Neural cell (in vitro differentiated cells): ENCODE measurements at regions not wholly inside any gene's neighbourhood (a gene's known extent, or its start where the extent isn't known, plus 50 kb on each side); places are given as distances from the start of the nearest gene placed in this dataset.

ENCODE experiments used
- H2AFZ ChIP-seq: fragments of 200-600, 300-800 bp; sonication (generic), shearing (Covaris generic); 2 replicates; pipeline ENCODE4 v1.6.0; 2014; ENCODE audit warnings: low read depth, mild to moderate bottlenecking, antibody characterized with exemption, low read length, moderate library complexity
- H3F3A ChIP-seq: fragments of 200-600 bp; shearing (Covaris generic); 2 replicates; pipeline ENCODE4 v1.6.1; 2016; ENCODE audit warnings: mild to moderate bottlenecking, moderate library complexity, mixed read lengths, antibody characterized with exemption, low read length; ENCODE audit not compliant: insufficient read depth, poor library complexity, severe bottlenecking
- H3K27ac ChIP-seq: fragments of 200-600, 300-800 bp; sonication (generic), shearing (Covaris generic); 2 replicates; pipeline ENCODE4 v1.5.1; 2014; ENCODE audit warnings: mild to moderate bottlenecking, low read length, moderate library complexity
- H3K27me3 ChIP-seq: fragments of 300-800, 200-600 bp; sonication (generic), shearing (Covaris generic); 2 replicates; pipeline ENCODE4 v1.6.0; 2014; ENCODE audit warnings: mild to moderate bottlenecking, low read depth, low read length, moderate library complexity; ENCODE audit not compliant: insufficient read depth
- H3K36me3 ChIP-seq: fragments of 300-800, 200-600 bp; sonication (generic), shearing (Covaris generic); 2 replicates; pipeline ENCODE4 v1.5.1; 2014; ENCODE audit warnings: mild to moderate bottlenecking, antibody characterized with exemption, low read length, moderate library complexity; ENCODE audit not compliant: insufficient read depth
- H3K4me2 ChIP-seq: fragments of 300-800, 200-600 bp; sonication (generic), shearing (Covaris generic); 2 replicates; pipeline ENCODE4 v1.6.0; 2014; ENCODE audit warnings: mild to moderate bottlenecking, low read length
- H3K4me3 ChIP-seq: fragments of 300-800, 200-600 bp; sonication (generic), shearing (Covaris generic); 2 replicates; pipeline ENCODE4 v1.5.1; 2014; ENCODE audit warnings: mild to moderate bottlenecking, low read length, moderate library complexity
- H3K79me2 ChIP-seq: fragments of 200-600 bp; shearing (Covaris generic); replicated peaks from 2 replicates; pipeline ENCODE4 v1.6.0; 2014; ENCODE audit warnings: mild to moderate bottlenecking, low read length, moderate library complexity; ENCODE audit not compliant: insufficient read depth
- H3K9ac ChIP-seq: fragments of 300-800, 200-600 bp; sonication (generic), shearing (Covaris generic); 2 replicates; pipeline ENCODE4 v1.6.1; 2016; ENCODE audit warnings: mild to moderate bottlenecking, low read length, mixed read lengths
- H3K9me2 ChIP-seq: fragments of 200-600 bp; shearing (Covaris generic); 2 replicates; pipeline ENCODE4 v1.6.1; 2016; ENCODE audit warnings: mild to moderate bottlenecking, low read length, mixed read lengths; ENCODE audit not compliant: insufficient read depth
- H3K9me3 ChIP-seq: fragments of 200-600, 300-800 bp; sonication (generic), shearing (Covaris generic); 2 replicates; pipeline ENCODE4 v1.6.1; 2016; ENCODE audit warnings: mild to moderate bottlenecking, mixed run types, low read length, moderate library complexity, mixed read lengths
- H4K20me1 ChIP-seq: fragments of 200-600 bp; shearing (Covaris generic); 2 replicates; pipeline ENCODE4 v1.6.1; 2016; ENCODE audit warnings: mild to moderate bottlenecking, mixed run types; ENCODE audit not compliant: insufficient read depth
- EP300 ChIP-seq: fragments of 450-650 bp; conservative IDR thresholded peaks from 2 replicates; pipeline ENCODE4 v1.6.1; 2014; ENCODE audit warnings: antibody characterized with exemption, mild to moderate bottlenecking, moderate library complexity; ENCODE audit not compliant: poor library complexity, severe bottlenecking
- EZH2 ChIP-seq: fragments of 200-600, 300-800 bp; shearing (Covaris generic), sonication (generic); IDR thresholded peaks from 2 replicates; pipeline ENCODE4 v1.6.1; 2014; ENCODE audit warnings: antibody characterized with exemption, low read length, borderline replicate concordance, mild to moderate bottlenecking; ENCODE audit not compliant: insufficient read depth, poor library complexity, severe bottlenecking
- MXI1 ChIP-seq: fragments of 450-650 bp; conservative IDR thresholded peaks from 2 replicates; pipeline ENCODE4 v1.6.1; 2014; ENCODE audit warnings: antibody characterized with exemption, mild to moderate bottlenecking; ENCODE audit not compliant: poor library complexity, severe bottlenecking
- POLR2AphosphoS5 ChIP-seq: IDR thresholded peaks from 2 replicates; pipeline ENCODE4 v1.6.1; 2012
- RAD21 ChIP-seq: fragments of 450-650 bp; conservative IDR thresholded peaks from 2 replicates; pipeline ENCODE4 v1.6.1; 2014; ENCODE audit warnings: antibody characterized with exemption, mild to moderate bottlenecking, moderate library complexity
- SMC3 ChIP-seq: fragments of 450-650 bp; conservative IDR thresholded peaks from 2 replicates; pipeline ENCODE4 v1.6.1; 2014; ENCODE audit warnings: antibody characterized with exemption, mild to moderate bottlenecking, moderate library complexity; ENCODE audit not compliant: poor library complexity
- TAF1 ChIP-seq: IDR thresholded peaks from 2 replicates; pipeline ENCODE4 v1.6.1; 2012; ENCODE audit warnings: low read depth
- TF ChIP-seq, protein P1 (sequence below): IDR thresholded peaks from 2 replicates; pipeline ENCODE4 v1.6.1; 2012; ENCODE audit warnings: borderline replicate concordance
- TF ChIP-seq, protein P2 (sequence below): fragments of 450-650 bp; IDR thresholded peaks from 2 replicates; pipeline ENCODE4 v1.5.1; 2014; ENCODE audit warnings: antibody characterized with exemption, mild to moderate bottlenecking, moderate library complexity; ENCODE audit not compliant: poor library complexity, severe bottlenecking

DNA sequence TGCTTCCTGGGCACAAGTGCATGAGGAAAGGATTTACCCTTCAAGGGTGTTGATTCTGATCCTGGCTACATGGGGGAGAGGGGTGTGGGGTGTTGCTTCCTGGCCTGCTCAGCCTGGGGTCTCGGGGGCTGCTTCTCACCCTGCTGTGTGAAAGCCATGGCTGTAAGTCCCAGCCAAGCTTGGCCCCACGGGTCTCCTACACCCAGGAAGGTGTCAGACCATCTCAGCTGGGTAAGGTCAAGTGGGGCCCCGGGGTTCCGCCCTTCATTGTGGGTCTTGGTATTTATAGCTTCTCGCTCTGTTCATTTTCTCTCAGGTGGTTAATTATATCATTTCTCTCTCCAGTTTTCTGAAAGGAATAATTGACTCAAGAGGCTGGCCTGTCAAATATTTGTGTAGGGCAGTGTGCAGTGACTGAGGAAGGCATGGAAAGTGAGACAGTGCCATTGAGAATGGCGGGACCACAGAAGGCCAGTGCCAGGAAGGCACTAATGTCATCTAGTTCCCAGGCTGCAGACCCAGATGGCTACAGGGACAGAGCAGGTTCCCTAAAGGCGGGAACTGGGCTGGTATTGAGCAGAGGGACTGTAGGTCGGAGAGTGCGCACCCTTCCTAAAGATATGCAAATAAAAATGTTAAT lies 126.0 kb downstream of the FOXD1 start:
- H3K27me3 ChIP-seq = no peaks in the 10 kb centered on the region
- H3K79me2 ChIP-seq = no peaks in the 10 kb centered on the region
- H2AFZ ChIP-seq = no peak overlapping the region
- no peaks in the 10 kb centered on the region for H3F3A ChIP-seq
- no peaks in the 10 kb centered on the region for H3K9me3 ChIP-seq
- no peaks in the 10 kb centered on the region for H4K20me1 ChIP-seq
- H3K9me2 ChIP-seq = no peaks in the 10 kb centered on the region
- H3K9ac ChIP-seq = no peak overlapping the region
- no peak for TF ChIP-seq EZH2
- H3K27ac ChIP-seq = no peak overlapping the region
- no peak overlapping the region for H3K4me2 ChIP-seq
- no peaks in the 10 kb centered on the region for H3K36me3 ChIP-seq
- H3K4me3 ChIP-seq = no peak overlapping the region

DNA sequence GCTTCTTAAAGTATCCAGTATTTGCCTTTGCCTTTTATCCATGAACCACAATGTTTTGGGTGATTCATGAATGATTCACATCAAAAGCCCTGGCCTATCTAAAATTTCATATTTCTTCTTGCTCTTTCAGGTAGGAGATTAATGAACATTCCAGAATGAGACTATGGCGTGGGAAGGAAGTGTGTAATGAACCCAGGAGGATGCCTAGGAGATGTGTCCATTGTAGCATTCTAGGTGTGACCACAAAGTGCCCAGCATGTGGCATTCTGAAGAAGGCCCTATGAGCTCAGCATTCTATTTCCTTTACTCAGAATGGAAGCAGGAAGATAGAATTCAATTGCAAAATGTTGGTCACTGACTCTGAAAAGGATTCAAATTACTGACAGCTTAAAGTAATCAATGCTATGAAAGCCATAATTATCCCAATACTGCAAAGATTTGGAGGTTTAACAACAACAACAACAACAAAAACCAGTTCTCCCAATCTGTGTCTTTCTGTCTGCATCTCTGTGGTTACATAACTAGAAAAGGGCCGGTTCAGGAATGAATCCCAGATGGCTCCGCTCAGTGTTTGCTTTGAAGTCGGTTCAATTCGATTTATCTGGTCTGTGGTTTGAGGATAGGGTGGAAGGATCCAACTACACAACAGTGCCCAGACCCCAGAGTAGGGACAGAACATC lies 126.7 kb downstream of the FOXD1 start:
- H3K79me2 ChIP-seq = no peaks in the 10 kb centered on the region
- H2AFZ ChIP-seq = no peak overlapping the region
- H3K4me3 ChIP-seq = no peak overlapping the region
- no peak for TF ChIP-seq EZH2
- no peak for TF ChIP-seq TAF1
- TF ChIP-seq POLR2AphosphoS5 = no peak
- TF ChIP-seq MXI1 = no peak
- TF ChIP-seq SMC3 = no peak
- TF ChIP-seq EP300 = no peak
- TF ChIP-seq, protein P1, sequence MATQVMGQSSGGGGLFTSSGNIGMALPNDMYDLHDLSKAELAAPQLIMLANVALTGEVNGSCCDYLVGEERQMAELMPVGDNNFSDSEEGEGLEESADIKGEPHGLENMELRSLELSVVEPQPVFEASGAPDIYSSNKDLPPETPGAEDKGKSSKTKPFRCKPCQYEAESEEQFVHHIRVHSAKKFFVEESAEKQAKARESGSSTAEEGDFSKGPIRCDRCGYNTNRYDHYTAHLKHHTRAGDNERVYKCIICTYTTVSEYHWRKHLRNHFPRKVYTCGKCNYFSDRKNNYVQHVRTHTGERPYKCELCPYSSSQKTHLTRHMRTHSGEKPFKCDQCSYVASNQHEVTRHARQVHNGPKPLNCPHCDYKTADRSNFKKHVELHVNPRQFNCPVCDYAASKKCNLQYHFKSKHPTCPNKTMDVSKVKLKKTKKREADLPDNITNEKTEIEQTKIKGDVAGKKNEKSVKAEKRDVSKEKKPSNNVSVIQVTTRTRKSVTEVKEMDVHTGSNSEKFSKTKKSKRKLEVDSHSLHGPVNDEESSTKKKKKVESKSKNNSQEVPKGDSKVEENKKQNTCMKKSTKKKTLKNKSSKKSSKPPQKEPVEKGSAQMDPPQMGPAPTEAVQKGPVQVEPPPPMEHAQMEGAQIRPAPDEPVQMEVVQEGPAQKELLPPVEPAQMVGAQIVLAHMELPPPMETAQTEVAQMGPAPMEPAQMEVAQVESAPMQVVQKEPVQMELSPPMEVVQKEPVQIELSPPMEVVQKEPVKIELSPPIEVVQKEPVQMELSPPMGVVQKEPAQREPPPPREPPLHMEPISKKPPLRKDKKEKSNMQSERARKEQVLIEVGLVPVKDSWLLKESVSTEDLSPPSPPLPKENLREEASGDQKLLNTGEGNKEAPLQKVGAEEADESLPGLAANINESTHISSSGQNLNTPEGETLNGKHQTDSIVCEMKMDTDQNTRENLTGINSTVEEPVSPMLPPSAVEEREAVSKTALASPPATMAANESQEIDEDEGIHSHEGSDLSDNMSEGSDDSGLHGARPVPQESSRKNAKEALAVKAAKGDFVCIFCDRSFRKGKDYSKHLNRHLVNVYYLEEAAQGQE = no peak
- TF ChIP-seq, protein P2, sequence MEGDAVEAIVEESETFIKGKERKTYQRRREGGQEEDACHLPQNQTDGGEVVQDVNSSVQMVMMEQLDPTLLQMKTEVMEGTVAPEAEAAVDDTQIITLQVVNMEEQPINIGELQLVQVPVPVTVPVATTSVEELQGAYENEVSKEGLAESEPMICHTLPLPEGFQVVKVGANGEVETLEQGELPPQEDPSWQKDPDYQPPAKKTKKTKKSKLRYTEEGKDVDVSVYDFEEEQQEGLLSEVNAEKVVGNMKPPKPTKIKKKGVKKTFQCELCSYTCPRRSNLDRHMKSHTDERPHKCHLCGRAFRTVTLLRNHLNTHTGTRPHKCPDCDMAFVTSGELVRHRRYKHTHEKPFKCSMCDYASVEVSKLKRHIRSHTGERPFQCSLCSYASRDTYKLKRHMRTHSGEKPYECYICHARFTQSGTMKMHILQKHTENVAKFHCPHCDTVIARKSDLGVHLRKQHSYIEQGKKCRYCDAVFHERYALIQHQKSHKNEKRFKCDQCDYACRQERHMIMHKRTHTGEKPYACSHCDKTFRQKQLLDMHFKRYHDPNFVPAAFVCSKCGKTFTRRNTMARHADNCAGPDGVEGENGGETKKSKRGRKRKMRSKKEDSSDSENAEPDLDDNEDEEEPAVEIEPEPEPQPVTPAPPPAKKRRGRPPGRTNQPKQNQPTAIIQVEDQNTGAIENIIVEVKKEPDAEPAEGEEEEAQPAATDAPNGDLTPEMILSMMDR = no peak
- no peaks in the 10 kb centered on the region for H3F3A ChIP-seq
- no peaks in the 10 kb centered on the region for H3K9me2 ChIP-seq
- H3K4me2 ChIP-seq = no peak overlapping the region
- H3K27ac ChIP-seq = no peak overlapping the region
- no peaks in the 10 kb centered on the region for H3K27me3 ChIP-seq
- H3K9ac ChIP-seq = no peak overlapping the region
- H3K36me3 ChIP-seq = no peaks in the 10 kb centered on the region
- no peaks in the 10 kb centered on the region for H3K9me3 ChIP-seq
- H4K20me1 ChIP-seq = no peaks in the 10 kb centered on the region

DNA sequence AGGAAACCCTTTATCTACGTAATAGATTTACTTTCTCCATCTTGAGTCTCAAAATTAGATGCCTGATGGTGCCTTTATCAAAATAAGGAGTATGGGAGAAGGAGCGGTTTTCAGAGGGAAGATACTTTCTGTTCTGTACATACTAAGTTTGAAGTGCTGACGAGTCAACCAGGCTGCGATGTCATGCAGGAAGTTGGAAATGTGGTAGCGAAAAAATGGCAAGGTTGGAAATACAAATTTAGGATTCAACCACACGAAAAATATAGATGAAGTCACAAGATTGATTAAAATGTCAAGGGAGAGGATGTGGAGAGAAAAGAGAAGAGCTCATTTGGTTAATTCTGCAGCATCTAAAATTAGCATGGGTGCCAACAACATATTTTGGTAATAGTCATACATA lies 129.5 kb downstream of the FOXD1 start:
- H2AFZ ChIP-seq = no peak overlapping the region
- no peaks in the 10 kb centered on the region for H3K79me2 ChIP-seq
- no peaks in the 10 kb centered on the region for H3K36me3 ChIP-seq
- no peaks in the 10 kb centered on the region for H3K9me2 ChIP-seq
- H3K9me3 ChIP-seq = no peaks in the 10 kb centered on the region
- no peak overlapping the region for H3K4me3 ChIP-seq
- H3K27me3 ChIP-seq = peaks cover 14% of the 10 kb centered on the region
- H3K9ac ChIP-seq = no peak overlapping the region
- TF ChIP-seq EP300 (no peak), SMC3 (no peak), RAD21 (no peak), EZH2 (no peak), MXI1 (no peak), POLR2AphosphoS5 (no peak)
- TF ChIP-seq, protein P1 = no peak
- no peak overlapping the region for H3K27ac ChIP-seq
- no peaks in the 10 kb centered on the region for H3F3A ChIP-seq
- H4K20me1 ChIP-seq = no peaks in the 10 kb centered on the region
- no peak overlapping the region for H3K4me2 ChIP-seq
